ENCODE measurements at regions not wholly inside any gene's neighbourhood (a gene's known extent, or its start where the extent isn't known, plus 50 kb on each side); places are given as distances from the start of the nearest gene placed in this dataset.
"Not testable (repeated sequence)": the region's sequence is repeated elsewhere in the genome, so short reads cannot be mapped to it uniquely, and the experiment has no call there.

GRCh38 chr20:48215536-48215935, 430.3 kb upstream of the SULF2 start:
- DNase-seq: no peak

- DNase-seq: no peak
Observed at GRCh38 chr20:48214601-48215000, 429.3 kb upstream of the SULF2 start.

GRCh38 chr20:48213635-48214034, 428.4 kb upstream of the SULF2 start:
- not testable (repeated sequence) for DNase-seq

GRCh38 chr20:48212806-48213509, 427.7 kb upstream of the SULF2 start:
- no peak for DNase-seq

GRCh38 chr20:48211847-48212246, 426.6 kb upstream of the SULF2 start:
- no peak for DNase-seq

GRCh38 chr20:48211238-48211637, 426.0 kb upstream of the SULF2 start:
- no peak for DNase-seq

GRCh38 chr20:48210111-48211027, 425.1 kb upstream of the SULF2 start:
- DNase-seq: no peak

GRCh38 chr20:48209102-48209501, 423.8 kb upstream of the SULF2 start:
- no peak for DNase-seq

- DNase-seq: no peak
Observed at GRCh38 chr20:48208176-48208575, 422.9 kb upstream of the SULF2 start.

GRCh38 chr20:48207505-48207904, 422.2 kb upstream of the SULF2 start:
- no peak for DNase-seq

- DNase-seq: no peak
Observed at GRCh38 chr20:48205786-48206185, 420.5 kb upstream of the SULF2 start.

GRCh38 chr20:48205281-48205782, 420.1 kb upstream of the SULF2 start:
- DNase-seq: no peak

GRCh38 chr20:48204499-48204898, 419.2 kb upstream of the SULF2 start:
- DNase-seq: no peak

GRCh38 chr20:48203252-48203651, 418.0 kb upstream of the SULF2 start:
- DNase-seq: no peak

- DNase-seq: no peak
Observed at GRCh38 chr20:48202334-48203113, 417.2 kb upstream of the SULF2 start.

GRCh38 chr20:48201885-48202284, 416.6 kb upstream of the SULF2 start:
- DNase-seq: no peak

- no peak for DNase-seq
Observed at GRCh38 chr20:48201188-48201587, 415.9 kb upstream of the SULF2 start.

GRCh38 chr20:48198929-48199451, 413.7 kb upstream of the SULF2 start:
- DNase-seq: no peak

- peak in 1 of 2 experiments; percentile 12 for DNase-seq
Observed at GRCh38 chr20:48197066-48197465, 411.8 kb upstream of the SULF2 start.

GRCh38 chr20:48196486-48196885, 411.2 kb upstream of the SULF2 start:
- DNase-seq: no peak

- no peak for DNase-seq
Observed at GRCh38 chr20:48196001-48196400, 410.7 kb upstream of the SULF2 start.

- DNase-seq: peak in 1 of 2 experiments; percentile 15
Observed at GRCh38 chr20:48195121-48195870, 410.0 kb upstream of the SULF2 start.
